Natural killer cell (primary cell): ENCODE measurements at regions not wholly inside any gene's neighbourhood (a gene's known extent, or its start where the extent isn't known, plus 50 kb on each side); places are given as distances from the start of the nearest gene placed in this dataset.

ENCODE experiments used
- ATAC-seq, 3 donors: fragments of 150-1000 bp in 2 of 3; fragments of 200-7000 bp in 1 of 3; cut with Tn5 transposase; 1 replicate in 1 of 3; 2 replicates in 2 of 3; pipeline ENCODE4 v1.10.0; 2021; ENCODE audit warnings: mild to moderate bottlenecking in 2 of 3, moderate library complexity in 2 of 3
- DNase-seq, 2 donors: peaks; one replicate each; pipeline versions ENCODE4 v3.0.0 to v3.0.0-alpha.2; 2013 to 2021; ENCODE audit warnings: mixed read lengths in 1 of 2
- H3K27ac ChIP-seq: one replicate; pipeline ENCODE4 v1.5.1; 2013; ENCODE audit warnings: mild to moderate bottlenecking, low read length
- H3K27me3 ChIP-seq: one replicate; pipeline ENCODE4 v1.6.1; 2013; ENCODE audit warnings: low read length; ENCODE audit not compliant: control insufficient read depth, insufficient read depth
- H3K36me3 ChIP-seq: one replicate; pipeline ENCODE4 v1.6.1; 2013; ENCODE audit warnings: low read length; ENCODE audit not compliant: control insufficient read depth, insufficient read depth
- H3K4me1 ChIP-seq: one replicate; pipeline ENCODE4 v1.6.1; 2013; ENCODE audit warnings: low read length; ENCODE audit not compliant: control insufficient read depth, insufficient read depth
- H3K4me3 ChIP-seq: one replicate; pipeline ENCODE4 v1.5.1; 2013; ENCODE audit warnings: low read length
- H3K9me3 ChIP-seq: one replicate; pipeline ENCODE4 v1.6.1; 2013; ENCODE audit warnings: low read length; ENCODE audit not compliant: control insufficient read depth, insufficient read depth
- H3K27ac Mint-ChIP-seq, 2 donors: one replicate each; pipeline ENCODE4 v1.8.0; 2022; ENCODE audit warnings: mild to moderate bottlenecking in 2 of 2, mixed read lengths in 2 of 2, moderate library complexity in 1 of 2
- H3K27me3 Mint-ChIP-seq, 2 donors: one replicate each; pipeline ENCODE4 v1.8.0; 2022; ENCODE audit warnings: low read depth in 2 of 2, mixed read lengths in 2 of 2
- H3K36me3 Mint-ChIP-seq: one replicate; pipeline ENCODE4 v1.8.0; 2022; ENCODE audit warnings: mixed read lengths
- H3K4me1 Mint-ChIP-seq, 2 donors: one replicate each; pipeline ENCODE4 v1.8.0; 2022; ENCODE audit warnings: mixed read lengths in 2 of 2
- H3K4me3 Mint-ChIP-seq: one replicate; pipeline ENCODE4 v1.8.0; 2022; ENCODE audit warnings: mild to moderate bottlenecking, moderate library complexity, mixed read lengths
- H3K9me3 Mint-ChIP-seq, 2 donors: one replicate each; pipeline ENCODE4 v1.8.0; 2022; ENCODE audit warnings: mixed read lengths in 2 of 2
- CTCF ChIP-seq: fragments of 200-600 bp; IDR thresholded peaks from one replicate; pipeline ENCODE4 v1.8.0; 2022; ENCODE audit warnings: antibody characterized with exemption
- WGBS: methylation state at CpG from one replicate; pipeline ENCODE4 v1.1.7; 2013; ENCODE audit warnings: missing lambda C conversion rate; ENCODE audit not compliant: insufficient coverage; 5-methylcytosine and 5-hydroxymethylcytosine counted together
- intact Hi-C: fragments of 100-400 bp; cut with micrococcal nuclease; formaldehyde crosslinking; loops from one replicate; pipeline ENCODE4 v1.14.2; 2022

DNA sequence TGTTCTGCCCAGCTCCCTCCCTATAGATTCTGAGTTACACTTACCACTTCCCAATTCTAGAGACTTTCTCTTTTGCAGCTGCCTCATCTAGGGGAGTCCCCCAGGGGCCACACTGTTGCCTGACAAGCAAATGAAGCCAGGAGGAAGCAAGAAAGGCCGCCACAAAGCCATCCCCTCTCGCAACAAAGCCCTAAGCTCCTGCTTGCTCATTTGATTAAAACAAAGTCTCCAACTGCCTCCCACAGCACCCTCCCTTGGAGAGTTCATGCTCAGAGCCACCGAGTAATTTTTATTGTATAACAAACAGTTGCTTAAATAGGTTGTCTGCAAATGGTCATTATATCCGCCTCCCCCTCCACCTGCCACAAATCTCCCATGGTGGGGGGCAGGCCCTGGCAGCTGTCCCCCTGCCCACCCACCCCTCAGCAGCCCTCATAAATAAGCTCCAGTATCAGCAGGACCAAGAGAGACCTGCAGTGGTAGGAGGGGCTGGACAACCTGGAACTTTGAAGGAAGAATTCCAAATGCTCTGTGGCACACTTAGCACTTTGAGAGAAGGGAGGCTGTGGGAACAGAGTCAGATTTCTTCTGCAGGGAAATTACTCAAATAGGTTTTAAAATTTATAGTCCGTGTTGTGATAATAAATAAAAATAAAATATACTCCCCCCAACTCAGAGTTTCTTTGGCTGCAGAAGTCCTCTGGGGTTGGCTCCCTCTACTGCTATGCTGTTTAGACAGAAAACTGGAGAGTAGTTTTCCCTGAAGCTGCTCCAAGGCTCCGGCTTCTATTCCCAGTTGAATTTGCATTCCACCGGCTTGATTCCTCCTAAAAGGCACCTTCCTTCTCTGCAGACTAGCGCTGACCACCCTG is 237.5 kb downstream of the TTLL7 start:
- 51% methylated on average over 5 of the region's 8 CpGs for WGBS
- ATAC-seq (no peak), DNase-seq (peak in 1 of 2 donors; percentile 4)
- Histone ChIP-seq H3K27me3 (no peaks in the 10 kb centered on the region), H3K36me3 (no peaks in the 10 kb centered on the region), H3K4me1 (peaks cover 3% of the 10 kb centered on the region), H3K27ac (no peak overlapping the region), H3K4me3 (no peak overlapping the region), H3K9me3 (no peaks in the 10 kb centered on the region)
- Mint-ChIP-seq H3K27ac (no peak overlapping the region), H3K4me3 (no peak overlapping the region), H3K27me3 (peaks cover 0 to 5% of the 10 kb centered on the region in 2 donors), H3K9me3 (peaks cover 0 to 5% of the 10 kb centered on the region in 2 donors), H3K4me1 (no peaks in the 10 kb centered on the region), H3K36me3 (no peaks in the 10 kb centered on the region)
- no peak for TF ChIP-seq CTCF
- intact Hi-C loops = no loop called here

DNA sequence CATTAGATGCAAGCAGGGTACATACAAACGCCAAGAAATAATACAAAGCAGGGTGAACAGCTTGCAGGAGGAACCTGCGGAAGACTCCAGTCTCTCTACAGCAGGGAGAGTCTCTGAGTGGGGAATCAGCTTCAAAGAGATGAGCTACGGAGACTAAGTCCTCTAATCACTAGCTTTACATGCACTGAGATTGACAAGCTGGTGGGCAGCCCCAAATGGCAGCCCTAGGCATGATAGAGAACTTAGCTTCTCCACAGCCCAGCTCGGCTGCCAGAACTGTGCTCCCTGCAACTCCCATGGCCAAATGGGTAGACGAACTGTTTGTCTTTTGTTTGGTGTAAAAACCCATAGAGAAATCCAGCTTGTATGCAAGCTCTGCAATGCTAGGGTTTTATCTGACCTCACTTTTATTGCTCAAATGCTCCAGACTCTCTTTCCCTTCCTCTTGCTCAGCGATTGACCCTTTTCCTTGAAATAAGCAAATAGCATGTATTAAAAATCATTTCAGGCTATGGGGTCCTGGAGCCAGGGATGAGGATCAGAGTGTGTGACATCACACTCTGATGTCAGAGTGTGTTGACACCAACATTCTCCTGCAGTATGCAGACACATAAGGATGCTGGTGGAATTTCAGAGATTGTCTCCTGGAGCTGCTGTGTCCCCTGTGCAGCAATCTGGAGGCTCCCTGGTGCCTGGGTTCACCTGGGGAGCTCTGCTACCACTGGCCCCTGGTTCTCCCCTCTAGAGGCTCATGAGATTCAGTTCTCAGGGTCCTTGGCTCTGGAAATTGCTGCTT is 238.5 kb downstream of the TTLL7 start:
- ATAC-seq (no peak), DNase-seq (no peak)
- H3K36me3 Mint-ChIP-seq = no peaks in the 10 kb centered on the region
- no peak overlapping the region for H3K27ac Mint-ChIP-seq
- WGBS = 94% methylated on average over 6 of the region's 6 CpGs
- H3K9me3 ChIP-seq = no peaks in the 10 kb centered on the region
- H3K4me3 Mint-ChIP-seq = no peak overlapping the region
- peaks cover 3% of the 10 kb centered on the region for H3K4me1 ChIP-seq
- no peaks in the 10 kb centered on the region for H3K27me3 ChIP-seq
- intact Hi-C loops = no loop called here
- H3K4me3 ChIP-seq = no peak overlapping the region
- no peak overlapping the region for H3K27ac ChIP-seq
- H3K27me3 Mint-ChIP-seq = peaks cover 0 to 5% of the 10 kb centered on the region in 2 donors
- no peaks in the 10 kb centered on the region for H3K4me1 Mint-ChIP-seq
- peaks cover 0 to 5% of the 10 kb centered on the region in 2 donors for H3K9me3 Mint-ChIP-seq
- no peaks in the 10 kb centered on the region for H3K36me3 ChIP-seq
- TF ChIP-seq CTCF = no peak

DNA sequence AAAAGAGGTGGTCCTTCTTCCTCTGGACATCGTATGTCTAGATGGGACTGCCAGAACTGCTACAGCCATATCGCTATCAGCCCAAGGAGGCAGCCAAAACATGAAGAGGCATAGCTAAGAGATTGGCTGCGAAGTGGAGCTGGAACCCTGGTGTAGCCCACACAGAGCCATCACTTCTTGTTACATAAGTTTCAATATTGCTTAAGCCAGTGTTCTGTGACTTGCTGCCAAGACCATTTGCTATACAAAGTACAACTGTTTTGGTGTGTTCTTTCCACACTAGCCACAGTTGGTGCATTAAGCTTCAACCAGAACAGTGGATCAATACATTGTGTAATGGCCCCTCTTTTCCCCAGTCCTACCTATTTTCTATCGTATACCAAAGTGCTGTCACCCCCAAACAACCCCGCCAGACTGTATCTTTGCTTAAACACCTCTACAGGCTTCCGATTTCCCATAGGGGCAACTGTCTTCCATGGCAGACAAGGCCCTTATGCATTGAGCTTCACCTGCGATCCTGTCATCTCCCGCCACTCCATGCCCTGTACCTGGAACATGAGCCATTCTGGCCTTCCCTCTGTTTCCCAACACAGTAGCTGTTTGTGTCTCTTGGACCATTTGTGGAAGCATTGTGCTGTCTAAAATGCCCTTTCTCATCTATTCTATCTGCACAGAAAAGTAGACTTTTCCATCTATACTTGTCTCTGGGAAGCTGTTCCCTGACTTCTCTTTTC is 241.8 kb downstream of the TTLL7 start:
- no peaks in the 10 kb centered on the region for H3K9me3 ChIP-seq
- Mint-ChIP-seq H3K9me3 (peaks cover 0 to 5% of the 10 kb centered on the region in 2 donors), H3K36me3 (no peaks in the 10 kb centered on the region), H3K27me3 (no peaks in the 10 kb centered on the region), H3K4me1 (no peaks in the 10 kb centered on the region), H3K27ac (no peak overlapping the region), H3K4me3 (no peak overlapping the region)
- DNase-seq (no peak), ATAC-seq (no peak)
- no peaks in the 10 kb centered on the region for H3K27me3 ChIP-seq
- H3K36me3 ChIP-seq = no peaks in the 10 kb centered on the region
- peaks cover 3% of the 10 kb centered on the region for H3K4me1 ChIP-seq
- H3K4me3 ChIP-seq = no peak overlapping the region
- intact Hi-C loops = loop anchor here (10.0 kb wide), 1 partner anchor 142 kb away; no protein-coding TSS in a partner anchor
- TF ChIP-seq CTCF = no peak
- no peak overlapping the region for H3K27ac ChIP-seq
- WGBS = 93% methylated on average over 8 of the region's 8 CpGs
